ENCODE measurements at regions not wholly inside any gene's neighbourhood (a gene's known extent, or its start where the extent isn't known, plus 50 kb on each side); places are given as distances from the start of the nearest gene placed in this dataset.

GRCh38 chr2:34547900-34548299, 948.8 kb upstream of the FAM98A start:
- H3K36me3 ChIP-seq (ENCODE audit: control insufficient read depth in 2 of 4, insufficient read depth in 4 of 4, low read length in 3 of 4) = no peaks in the 10 kb centered on the region
- no peak for DNase-seq (ENCODE audit: low read depth in 1 of 2, low spot score in 2 of 2)
- H3K23ac ChIP-seq (ENCODE audit: insufficient read length) = no peak overlapping the region
- H4K5ac ChIP-seq (ENCODE audit: insufficient read length, low read depth, low read length) = no peak overlapping the region
- H2AK5ac ChIP-seq (ENCODE audit: low read depth, low read length) = no peak overlapping the region
- no peak for FAIRE-seq
- peak overlapping the region; percentile 68; the same call in 1 of the 2 replicates for H2BK12ac ChIP-seq (ENCODE audit: low read depth, low read length)
- no peak overlapping the region for H3K4ac ChIP-seq (replicated peaks; ENCODE audit: insufficient read length, low read depth, low read length)
- no peaks in the 10 kb centered on the region for H3K23me2 ChIP-seq (ENCODE audit: low read depth, low read length)
- no peak overlapping the region for H3K4me3 ChIP-seq (ENCODE audit: extremely low read depth in 1 of 4, insufficient read depth in 2 of 4, low read depth in 3 of 4, low read length in 4 of 4)
- no peaks in the 10 kb centered on the region for H3K79me2 ChIP-seq (ENCODE audit: control insufficient read depth in 1 of 2, insufficient read depth in 2 of 2, low read length in 2 of 2)
- TF ChIP-seq RAD21 (IDR thresholded peaks at IDR 0.05 in 1 of 2, conservative IDR thresholded peaks at IDR 0.05 in 1 of 2; ENCODE audit: low read depth in 2 of 2, low read length in 2 of 2) (peak in 1 of 2 experiments; percentile 28; a peak in 1 of 4 replicates), SIRT6 (IDR thresholded peaks at IDR 0.05; ENCODE audit: low read length) (no peak)
- H2BK120ac ChIP-seq (replicated peaks; ENCODE audit: low read depth, low read length) = no peak overlapping the region
- H4K91ac ChIP-seq (replicated peaks; ENCODE audit: insufficient read length, low read length) = no peak overlapping the region
- no peak overlapping the region for H2BK20ac ChIP-seq (ENCODE audit: low read length)
- H3K18ac ChIP-seq (ENCODE audit: extremely low read depth, low read length) = peak overlapping the region; percentile 19; the same call in 1 of the 2 replicates
- WGBS, 2 experiments (ENCODE audit: extremely low coverage in 1 of 2, insufficient coverage in 1 of 2, insufficient read length in 1 of 2, insufficient replicate concordance in 2 of 2, low coverage in 1 of 2, low lambda C conversion rate in 2 of 2, missing lambda C conversion rate in 1 of 2) = 97% methylated on average over 3 of the region's 3 CpGs; no CpG with 5 or more reads in 1 of the 2 experiments
- H4K8ac ChIP-seq (ENCODE audit: extremely low read depth, insufficient read depth, low read length) = 0 out of 2 replicates have a peak overlapping the region, but pooled peaks have one; percentile 21
- no peak overlapping the region for H3K14ac ChIP-seq (ENCODE audit: insufficient read length)
- H3K4me2 ChIP-seq (ENCODE audit: insufficient read depth in 1 of 2, low read depth in 2 of 2, low read length in 2 of 2) = no peak overlapping the region
- no peak overlapping the region for H2BK15ac ChIP-seq (ENCODE audit: low read length)
- H3K9me3 ChIP-seq (ENCODE audit: insufficient read depth in 2 of 2, low read depth in 1 of 2, low read length in 1 of 2) = no peaks in the 10 kb centered on the region; a peak in 1 of 4 replicates
- CTCF ChIA-PET (ENCODE audit: partially characterized antibody) = interaction anchor here (0.7 to 1.4 kb wide), 9 partner anchors 14 to 535 kb away, joined by 3 to 5 read pairs (median 3); no protein-coding TSS in a partner anchor
- H2BK5ac ChIP-seq (ENCODE audit: low read depth, low read length) = no peak overlapping the region
- POLR2A ChIA-PET (ENCODE audit: partially characterized antibody) = no interaction called here
- no peak overlapping the region for H3K56ac ChIP-seq (replicated peaks; ENCODE audit: insufficient read length, low read depth, low read length)
- no peak overlapping the region for H3K9ac ChIP-seq (replicated peaks in 1 of 4; ENCODE audit: extremely low read depth in 1 of 4, low read depth in 3 of 4, low read length in 3 of 4)
- H4K20me1 ChIP-seq (replicated peaks in 1 of 2; ENCODE audit: control insufficient read depth in 1 of 2, insufficient read depth in 2 of 2, low read length in 2 of 2) = no peaks in the 10 kb centered on the region
- no peaks in the 10 kb centered on the region for H3K79me1 ChIP-seq (ENCODE audit: low read depth, low read length)
- H2AFZ ChIP-seq (ENCODE audit: low read length) = no peak overlapping the region
- no peaks in the 10 kb centered on the region for H3K27me3 ChIP-seq (replicated peaks in 1 of 4; ENCODE audit: control insufficient read depth in 3 of 4, extremely low read depth in 1 of 4, insufficient read depth in 3 of 4, low read length in 3 of 4)
- H3K27ac ChIP-seq (ENCODE audit: low read depth, low read length) = no peak overlapping the region
- H3K4me1 ChIP-seq (replicated peaks in 1 of 4; ENCODE audit: control insufficient read depth in 3 of 4, insufficient read depth in 4 of 4, low read length in 3 of 4) = no peaks in the 10 kb centered on the region

Measured in H1 (cell line).